Loucy (cell line): ENCODE measurements at regions not wholly inside any gene's neighbourhood (a gene's known extent, or its start where the extent isn't known, plus 50 kb on each side); places are given as distances from the start of the nearest gene placed in this dataset.

Source experiments
- H2AFZ ChIP-seq: fragments of 200-600 bp; sonication (generic); 2 replicates; pipeline ENCODE4 v1.6.0; 2016; ENCODE audit warnings: antibody characterized with exemption, mild to moderate bottlenecking, low read length, moderate library complexity
- H3F3A ChIP-seq: fragments of 200-600 bp; 2 replicates; pipeline ENCODE4 v1.6.0; 2016; ENCODE audit warnings: antibody characterized with exemption, low read depth, mild to moderate bottlenecking
- H3K27me3 ChIP-seq: fragments of 200-600 bp; sonication (generic); 2 replicates; pipeline ENCODE4 v1.6.1; 2014; ENCODE audit warnings: low read length, mild to moderate bottlenecking; ENCODE audit not compliant: insufficient read depth, poor library complexity, severe bottlenecking
- H3K36me3 ChIP-seq: fragments of 200-600 bp; sonication (generic); 2 replicates; pipeline ENCODE4 v1.6.1; 2016; ENCODE audit warnings: low read length; ENCODE audit not compliant: insufficient read depth
- H3K4me1 ChIP-seq: fragments of 200-600 bp; sonication (generic); 2 replicates; pipeline ENCODE4 v1.5.1; 2014; ENCODE audit warnings: low read length, mild to moderate bottlenecking; ENCODE audit not compliant: insufficient read depth, poor library complexity, severe bottlenecking
- H3K4me2 ChIP-seq: fragments of 200-600 bp; sonication (generic); 2 replicates; pipeline ENCODE4 v1.6.0; 2014; ENCODE audit warnings: antibody characterized with exemption, low read length, low read depth, mild to moderate bottlenecking; ENCODE audit not compliant: poor library complexity, severe bottlenecking
- H3K4me3 ChIP-seq: fragments of 200-600 bp; sonication (generic); 2 replicates; pipeline ENCODE4 v1.5.1; 2014; ENCODE audit warnings: low read length, mild to moderate bottlenecking, mixed read lengths; ENCODE audit not compliant: poor library complexity, severe bottlenecking
- H3K79me2 ChIP-seq: fragments of 200-600 bp; sonication (generic); 2 replicates; pipeline ENCODE4 v1.6.1; 2014; ENCODE audit warnings: low read length; ENCODE audit not compliant: insufficient read depth
- H3K9ac ChIP-seq: fragments of 200-600 bp; sonication (generic); 2 replicates; pipeline ENCODE4 v1.6.0; 2014; ENCODE audit warnings: mild to moderate bottlenecking, low read depth, low read length, moderate library complexity; ENCODE audit not compliant: poor library complexity, severe bottlenecking
- H3K9me2 ChIP-seq: fragments of 200-600 bp; sonication (generic); replicated peaks from 2 replicates; pipeline ENCODE4 v1.6.1; 2016; ENCODE audit warnings: low read depth, low read length, mixed read lengths
- H3K9me3 ChIP-seq: fragments of 200-600 bp; sonication (generic); 2 replicates; pipeline ENCODE4 v1.6.1; 2014; ENCODE audit warnings: mild to moderate bottlenecking, antibody characterized with exemption, low read length, low read depth; ENCODE audit not compliant: insufficient read depth
- H4K20me1 ChIP-seq: fragments of 200-600 bp; sonication (generic); 2 replicates; pipeline ENCODE4 v1.6.0; 2014; ENCODE audit warnings: antibody characterized with exemption, low read length, mild to moderate bottlenecking; ENCODE audit not compliant: insufficient read depth, poor library complexity, severe bottlenecking
- EZH2phosphoT487 ChIP-seq: fragments of 200-600 bp; IDR thresholded peaks from 2 replicates; pipeline ENCODE4 v1.6.1; 2018; ENCODE audit warnings: antibody characterized with exemption, mild to moderate bottlenecking, moderate library complexity, borderline replicate concordance
- TF ChIP-seq, protein P1 (sequence below): fragments of 200-600 bp; sonication (generic); conservative IDR thresholded peaks from 2 replicates; pipeline ENCODE4 v1.5.1; 2014; ENCODE audit warnings: mild to moderate bottlenecking, antibody characterized with exemption, low read length

DNA sequence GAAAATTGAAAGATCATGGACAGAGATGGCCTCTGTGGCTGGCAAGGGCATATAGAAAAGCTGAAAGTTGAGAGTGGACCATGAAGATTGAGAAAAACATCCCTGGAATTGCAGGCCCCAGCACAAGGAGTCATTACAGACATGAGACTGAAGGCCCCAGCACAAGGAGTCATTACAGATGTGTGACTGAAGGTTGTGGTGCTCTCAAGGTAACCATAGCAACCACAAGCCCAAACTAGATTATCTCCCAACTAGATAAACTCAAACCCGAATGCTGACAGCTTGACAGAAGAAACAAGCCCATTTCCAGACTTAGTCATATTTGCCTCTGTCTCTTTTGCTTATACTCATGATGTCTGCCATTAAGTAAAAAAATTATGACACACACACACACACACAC, 1252.1 kb upstream of the ADGRL4 start:
- H3K27me3 ChIP-seq, result no peaks in the 10 kb centered on the region
- H3K9me2 ChIP-seq, result no peaks in the 10 kb centered on the region
- no peak overlapping the region for H3K4me2 ChIP-seq
- H3K36me3 ChIP-seq, result no peaks in the 10 kb centered on the region
- H3K4me3 ChIP-seq, result no peak overlapping the region
- H4K20me1 ChIP-seq, result no peaks in the 10 kb centered on the region
- TF ChIP-seq EZH2phosphoT487, result no peak
- TF ChIP-seq, protein P1, sequence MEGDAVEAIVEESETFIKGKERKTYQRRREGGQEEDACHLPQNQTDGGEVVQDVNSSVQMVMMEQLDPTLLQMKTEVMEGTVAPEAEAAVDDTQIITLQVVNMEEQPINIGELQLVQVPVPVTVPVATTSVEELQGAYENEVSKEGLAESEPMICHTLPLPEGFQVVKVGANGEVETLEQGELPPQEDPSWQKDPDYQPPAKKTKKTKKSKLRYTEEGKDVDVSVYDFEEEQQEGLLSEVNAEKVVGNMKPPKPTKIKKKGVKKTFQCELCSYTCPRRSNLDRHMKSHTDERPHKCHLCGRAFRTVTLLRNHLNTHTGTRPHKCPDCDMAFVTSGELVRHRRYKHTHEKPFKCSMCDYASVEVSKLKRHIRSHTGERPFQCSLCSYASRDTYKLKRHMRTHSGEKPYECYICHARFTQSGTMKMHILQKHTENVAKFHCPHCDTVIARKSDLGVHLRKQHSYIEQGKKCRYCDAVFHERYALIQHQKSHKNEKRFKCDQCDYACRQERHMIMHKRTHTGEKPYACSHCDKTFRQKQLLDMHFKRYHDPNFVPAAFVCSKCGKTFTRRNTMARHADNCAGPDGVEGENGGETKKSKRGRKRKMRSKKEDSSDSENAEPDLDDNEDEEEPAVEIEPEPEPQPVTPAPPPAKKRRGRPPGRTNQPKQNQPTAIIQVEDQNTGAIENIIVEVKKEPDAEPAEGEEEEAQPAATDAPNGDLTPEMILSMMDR, result no peak
- H3K4me1 ChIP-seq, result no peaks in the 10 kb centered on the region
- no peaks in the 10 kb centered on the region for H3K79me2 ChIP-seq
- H3F3A ChIP-seq, result no peaks in the 10 kb centered on the region
- H2AFZ ChIP-seq, result no peak overlapping the region
- H3K9ac ChIP-seq, result no peak overlapping the region
- H3K9me3 ChIP-seq, result 0 out of 2 replicates have a peak, but pooled peaks cover 7% of the 10 kb centered on the region

DNA sequence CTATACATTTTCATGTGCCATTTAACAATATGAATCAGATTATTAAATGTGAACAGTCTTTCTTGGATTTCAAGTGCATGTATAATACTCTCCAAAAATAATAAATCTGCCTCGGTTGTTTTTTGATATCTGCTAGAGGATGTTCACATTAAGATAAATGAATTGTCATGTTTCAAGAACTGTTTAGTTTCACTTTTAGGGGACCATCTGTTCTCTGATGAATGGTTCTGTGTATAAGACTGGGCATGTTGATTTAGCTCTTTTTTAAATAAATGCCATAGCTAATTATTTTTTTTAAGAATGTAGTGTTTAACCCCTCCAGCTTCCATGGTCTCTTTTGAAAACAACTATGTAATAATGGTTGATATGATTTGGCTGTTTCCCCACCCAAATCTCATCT, 1245.1 kb upstream of the ADGRL4 start:
- Histone ChIP-seq H3K27me3 (no peaks in the 10 kb centered on the region), H3K79me2 (no peaks in the 10 kb centered on the region), H3K4me3 (no peak overlapping the region), H2AFZ (no peak overlapping the region), H3K4me1 (no peaks in the 10 kb centered on the region), H3K9ac (no peak overlapping the region), H3K9me3 (no peaks in the 10 kb centered on the region), H3K36me3 (no peaks in the 10 kb centered on the region), H3K4me2 (no peak overlapping the region), H3K9me2 (no peaks in the 10 kb centered on the region), H3F3A (no peaks in the 10 kb centered on the region), H4K20me1 (no peaks in the 10 kb centered on the region)
- TF ChIP-seq EZH2phosphoT487, result no peak
- TF ChIP-seq, protein P1, result no peak

DNA sequence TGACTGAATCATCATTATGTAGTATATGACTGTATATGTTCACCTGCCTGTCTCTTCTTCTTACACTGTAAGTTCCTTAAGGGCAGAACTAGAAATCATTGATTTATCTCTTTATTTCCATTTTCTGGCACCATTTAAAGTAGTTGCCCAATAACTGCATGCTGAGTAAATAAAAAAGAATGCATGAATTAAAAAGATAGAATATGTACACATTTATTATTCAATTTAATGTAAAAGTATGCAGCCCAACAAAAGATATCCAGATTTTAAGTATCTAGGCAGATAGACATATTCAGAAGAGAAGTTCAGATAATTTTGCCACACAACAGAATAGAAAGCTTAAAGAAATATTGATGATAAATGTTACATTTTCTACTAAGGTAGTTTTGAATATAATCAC, 1244.6 kb upstream of the ADGRL4 start:
- H3K36me3 ChIP-seq, result no peaks in the 10 kb centered on the region
- TF ChIP-seq EZH2phosphoT487, result no peak
- TF ChIP-seq, protein P1, result no peak
- H3K9me2 ChIP-seq, result no peaks in the 10 kb centered on the region
- no peak overlapping the region for H3K9ac ChIP-seq
- H3K27me3 ChIP-seq, result no peaks in the 10 kb centered on the region
- no peak overlapping the region for H3K4me3 ChIP-seq
- H3K79me2 ChIP-seq, result no peaks in the 10 kb centered on the region
- no peaks in the 10 kb centered on the region for H4K20me1 ChIP-seq
- H3F3A ChIP-seq, result no peaks in the 10 kb centered on the region
- H2AFZ ChIP-seq, result no peak overlapping the region
- H3K4me2 ChIP-seq, result no peak overlapping the region
- H3K4me1 ChIP-seq, result no peaks in the 10 kb centered on the region
- H3K9me3 ChIP-seq, result no peaks in the 10 kb centered on the region
